ENCODE measurements at regions not wholly inside any gene's neighbourhood (a gene's known extent, or its start where the extent isn't known, plus 50 kb on each side); places are given as distances from the start of the nearest gene placed in this dataset.

DNA sequence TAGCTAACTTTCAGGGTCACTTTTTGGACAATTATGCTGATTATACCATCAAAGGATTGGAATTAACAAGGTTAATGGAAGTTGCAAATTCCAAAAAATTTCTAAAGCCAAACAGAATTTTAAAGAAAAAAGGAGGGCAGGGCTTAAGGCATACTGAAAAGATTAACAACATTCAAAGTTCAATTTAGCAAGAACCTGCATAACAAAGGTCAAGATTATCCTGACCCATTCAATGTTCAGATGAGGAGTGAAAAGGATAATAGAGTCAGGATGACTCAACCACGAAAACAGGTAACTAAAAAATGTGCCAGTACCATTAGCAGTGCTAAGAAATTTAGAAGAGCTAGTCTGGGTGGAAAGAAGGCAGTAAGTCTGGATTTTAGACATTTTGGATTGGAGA lies 139.8 kb upstream of the HNMT start:
- no peaks in the 10 kb centered on the region for H3K9me3 ChIP-seq (ENCODE audit: control insufficient read depth, low read length)
- no peak overlapping the region for H3K9ac ChIP-seq (ENCODE audit: low read length)
- H3K79me1 ChIP-seq (replicated peaks; ENCODE audit: low read length, poor library complexity, severe bottlenecking) = no peaks in the 10 kb centered on the region
- H2BK12ac ChIP-seq (ENCODE audit: low read length in 2 of 2) = no peak overlapping the region
- no peak overlapping the region for H3K4me2 ChIP-seq (ENCODE audit: low read length, poor library complexity, severe bottlenecking)
- H3K4me3 ChIP-seq (ENCODE audit: insufficient read depth in 1 of 2, low read depth in 1 of 2, low read length in 2 of 2) = no peak overlapping the region
- no peaks in the 10 kb centered on the region for H3K36me3 ChIP-seq (ENCODE audit: control insufficient read depth in 1 of 2, insufficient read depth in 2 of 2, low read depth in 1 of 2, low read length in 2 of 2)
- DNase-seq = no peak
- H4K91ac ChIP-seq (ENCODE audit: low read length) = no peak overlapping the region
- H3K4me1 ChIP-seq (ENCODE audit: control insufficient read depth, insufficient read depth, low read depth, low read length) = no peaks in the 10 kb centered on the region
- H2AFZ ChIP-seq (ENCODE audit: low read depth, low read length) = no peak overlapping the region
- H3K27ac ChIP-seq (ENCODE audit: low read length, poor library complexity, severe bottlenecking) = no peak overlapping the region
- no peak overlapping the region for H3K23ac ChIP-seq (ENCODE audit: low read length in 2 of 2)
- H2BK120ac ChIP-seq (ENCODE audit: low read depth, low read length) = no peak overlapping the region
- no peak overlapping the region for H2BK15ac ChIP-seq (ENCODE audit: low read depth, poor library complexity, severe bottlenecking)
- no peak overlapping the region for H3K14ac ChIP-seq (ENCODE audit: low read length in 2 of 2)
- no peak overlapping the region for H4K8ac ChIP-seq (ENCODE audit: low read length)
- H3K4ac ChIP-seq (ENCODE audit: low read depth in 1 of 2, low read length in 2 of 2) = no peak overlapping the region
- H3K18ac ChIP-seq (ENCODE audit: low read depth in 1 of 2, low read length in 2 of 2) = no peak overlapping the region
- no peak overlapping the region for H2BK5ac ChIP-seq (ENCODE audit: low read depth, low read length, poor library complexity, severe bottlenecking)
- H2AK5ac ChIP-seq (ENCODE audit: low read length, severe bottlenecking) = no peak overlapping the region
- 50% methylated on average over 1 of the region's 1 CpG for WGBS
- H3K27me3 ChIP-seq (ENCODE audit: control insufficient read depth in 1 of 2, insufficient read depth in 1 of 2, low read length in 2 of 2) = no peaks in the 10 kb centered on the region

DNA sequence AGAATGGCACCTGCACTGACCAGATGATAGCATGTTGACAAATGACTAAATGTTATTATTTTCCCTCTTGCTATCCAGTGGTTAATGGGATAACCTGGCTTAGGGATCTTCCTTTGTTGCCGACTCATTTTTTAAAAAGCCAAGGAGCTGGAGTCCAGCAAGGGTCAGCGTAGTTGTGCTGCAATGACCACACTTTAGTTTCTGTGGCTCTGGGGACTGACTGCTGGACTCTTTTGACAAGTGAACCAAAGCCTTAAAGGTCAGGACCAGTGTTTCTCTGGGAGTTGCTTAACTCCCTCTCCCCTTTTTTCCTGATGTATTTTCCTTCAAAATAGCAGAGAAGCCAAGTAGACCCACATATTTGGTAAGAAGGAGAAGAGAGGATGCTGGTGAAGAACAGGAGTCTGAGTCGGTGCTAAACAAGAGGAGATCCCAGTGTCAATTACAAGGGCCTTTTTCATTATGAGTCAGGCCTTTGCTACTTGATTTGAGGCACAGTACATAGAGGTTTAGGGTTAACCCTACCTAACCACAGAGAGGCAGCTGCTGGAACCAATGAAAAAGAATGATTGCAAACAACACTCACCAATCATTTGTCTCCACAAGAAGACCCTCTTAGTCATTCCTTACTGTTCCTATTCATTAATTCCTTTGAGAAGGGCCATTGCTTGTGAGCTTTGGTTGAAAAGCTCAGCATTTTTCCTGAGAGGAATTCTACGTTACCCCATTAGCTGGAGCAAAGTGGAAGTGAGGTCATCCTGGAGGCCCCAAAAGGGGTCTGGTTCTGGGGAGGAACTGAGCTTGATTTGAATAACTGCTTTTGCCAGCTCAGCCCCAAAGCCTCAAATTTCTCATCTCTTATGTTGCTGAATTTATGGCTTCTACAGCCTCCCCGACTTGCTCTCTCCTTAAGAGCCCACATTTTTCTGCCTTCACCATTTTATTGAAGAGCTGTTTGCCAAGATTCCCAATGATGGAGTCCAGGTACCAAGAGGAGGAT lies 137.6 kb upstream of the HNMT start:
- no peak overlapping the region for H4K8ac ChIP-seq (ENCODE audit: low read length)
- no peak overlapping the region for H2AK5ac ChIP-seq (ENCODE audit: low read length, severe bottlenecking)
- no peaks in the 10 kb centered on the region for H3K79me1 ChIP-seq (replicated peaks; ENCODE audit: low read length, poor library complexity, severe bottlenecking)
- H2BK12ac ChIP-seq (ENCODE audit: low read length in 2 of 2) = no peak overlapping the region
- H3K4ac ChIP-seq (ENCODE audit: low read depth in 1 of 2, low read length in 2 of 2) = no peak overlapping the region
- no peak overlapping the region for H3K14ac ChIP-seq (ENCODE audit: low read length in 2 of 2)
- no peak overlapping the region for H4K91ac ChIP-seq (ENCODE audit: low read length)
- no peak overlapping the region for H2BK120ac ChIP-seq (ENCODE audit: low read depth, low read length)
- H2BK15ac ChIP-seq (ENCODE audit: low read depth, poor library complexity, severe bottlenecking) = no peak overlapping the region
- no peak overlapping the region for H3K23ac ChIP-seq (ENCODE audit: low read length in 2 of 2)
- H2AFZ ChIP-seq (ENCODE audit: low read depth, low read length) = no peak overlapping the region
- H3K36me3 ChIP-seq (ENCODE audit: control insufficient read depth in 1 of 2, insufficient read depth in 2 of 2, low read depth in 1 of 2, low read length in 2 of 2) = no peaks in the 10 kb centered on the region
- no peak overlapping the region for H3K9ac ChIP-seq (ENCODE audit: low read length)
- H3K27ac ChIP-seq (ENCODE audit: low read length, poor library complexity, severe bottlenecking) = no peak overlapping the region
- DNase-seq = no peak
- WGBS = 77% methylated on average over 4 of the region's 5 CpGs
- no peak overlapping the region for H3K18ac ChIP-seq (ENCODE audit: low read depth in 1 of 2, low read length in 2 of 2)
- no peak overlapping the region for H3K4me3 ChIP-seq (ENCODE audit: insufficient read depth in 1 of 2, low read depth in 1 of 2, low read length in 2 of 2)
- no peaks in the 10 kb centered on the region for H3K9me3 ChIP-seq (ENCODE audit: control insufficient read depth, low read length)
- H2BK5ac ChIP-seq (ENCODE audit: low read depth, low read length, poor library complexity, severe bottlenecking) = no peak overlapping the region
- no peak overlapping the region for H3K4me2 ChIP-seq (ENCODE audit: low read length, poor library complexity, severe bottlenecking)
- H3K4me1 ChIP-seq (ENCODE audit: control insufficient read depth, insufficient read depth, low read depth, low read length) = no peaks in the 10 kb centered on the region
- no peaks in the 10 kb centered on the region for H3K27me3 ChIP-seq (ENCODE audit: control insufficient read depth in 1 of 2, insufficient read depth in 1 of 2, low read length in 2 of 2)

DNA sequence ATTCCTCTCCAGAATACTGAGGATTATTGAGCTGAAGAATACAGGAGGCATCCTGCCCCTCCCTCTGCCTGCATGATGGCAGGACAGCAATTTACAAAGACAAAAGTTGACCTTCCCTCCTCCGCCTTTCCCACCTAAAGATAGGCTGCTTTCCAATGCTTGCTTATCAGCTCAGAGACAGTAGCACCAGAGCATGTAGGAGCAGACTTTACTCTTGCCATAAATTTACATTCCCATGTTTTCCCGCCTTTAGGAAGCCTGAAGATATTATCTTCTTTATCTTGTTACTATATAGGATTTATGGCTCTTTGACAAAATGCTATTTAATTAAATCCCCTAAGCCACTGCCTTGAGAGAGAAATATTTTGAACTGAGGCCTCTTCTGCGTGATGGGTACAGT lies 135.6 kb upstream of the HNMT start:
- Histone ChIP-seq H3K14ac (ENCODE audit: low read length in 2 of 2) (no peak overlapping the region), H2BK120ac (ENCODE audit: low read depth, low read length) (no peak overlapping the region), H3K27me3 (ENCODE audit: control insufficient read depth in 1 of 2, insufficient read depth in 1 of 2, low read length in 2 of 2) (no peaks in the 10 kb centered on the region), H3K18ac (ENCODE audit: low read depth in 1 of 2, low read length in 2 of 2) (no peak overlapping the region), H3K4me2 (ENCODE audit: low read length, poor library complexity, severe bottlenecking) (no peak overlapping the region), H3K4me1 (ENCODE audit: control insufficient read depth, insufficient read depth, low read depth, low read length) (no peaks in the 10 kb centered on the region), H3K4me3 (ENCODE audit: insufficient read depth in 1 of 2, low read depth in 1 of 2, low read length in 2 of 2) (no peak overlapping the region), H4K8ac (ENCODE audit: low read length) (no peak overlapping the region), H2AK5ac (ENCODE audit: low read length, severe bottlenecking) (no peak overlapping the region), H2BK5ac (ENCODE audit: low read depth, low read length, poor library complexity, severe bottlenecking) (no peak overlapping the region), H2BK15ac (ENCODE audit: low read depth, poor library complexity, severe bottlenecking) (no peak overlapping the region), H3K27ac (ENCODE audit: low read length, poor library complexity, severe bottlenecking) (no peak overlapping the region), H3K79me1 (replicated peaks; ENCODE audit: low read length, poor library complexity, severe bottlenecking) (no peaks in the 10 kb centered on the region), H3K4ac (ENCODE audit: low read depth in 1 of 2, low read length in 2 of 2) (no peak overlapping the region), H2BK12ac (ENCODE audit: low read length in 2 of 2) (no peak overlapping the region), H4K91ac (ENCODE audit: low read length) (no peak overlapping the region), H3K23ac (ENCODE audit: low read length in 2 of 2) (no peak overlapping the region), H3K9me3 (ENCODE audit: control insufficient read depth, low read length) (no peaks in the 10 kb centered on the region), H2AFZ (ENCODE audit: low read depth, low read length) (no peak overlapping the region), H3K36me3 (ENCODE audit: control insufficient read depth in 1 of 2, insufficient read depth in 2 of 2, low read depth in 1 of 2, low read length in 2 of 2) (no peaks in the 10 kb centered on the region), H3K9ac (ENCODE audit: low read length) (no peak overlapping the region)
- DNase-seq = no peak
- WGBS = 63% methylated on average over 1 of the region's 3 CpGs

DNA sequence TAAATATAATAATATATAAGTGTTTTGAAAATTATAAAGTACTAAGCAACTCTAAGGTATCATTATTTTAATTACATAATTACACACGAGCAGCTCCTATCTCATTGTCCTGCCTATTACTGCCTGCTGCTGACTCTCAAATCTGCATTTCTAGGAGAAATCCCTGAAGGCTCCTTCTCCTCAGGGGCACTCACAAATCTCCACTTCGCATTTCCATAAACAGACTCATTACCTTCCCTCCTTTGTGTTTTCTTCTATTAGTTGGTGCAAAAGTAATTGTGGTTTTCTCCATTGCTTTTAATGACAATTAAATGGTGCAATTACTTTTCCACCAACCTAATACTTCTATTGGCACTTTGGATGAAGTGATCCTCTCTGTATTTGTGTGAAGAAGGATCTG lies 135.0 kb upstream of the HNMT start:
- no peak for DNase-seq

More for the DNA sequence above, 135.0 kb upstream of the HNMT start:
- Histone ChIP-seq H3K23ac (ENCODE audit: low read length in 2 of 2) (no peak overlapping the region), H2BK120ac (ENCODE audit: low read depth, low read length) (no peak overlapping the region), H3K4me3 (ENCODE audit: insufficient read depth in 1 of 2, low read depth in 1 of 2, low read length in 2 of 2) (no peak overlapping the region), H3K4me1 (ENCODE audit: control insufficient read depth, insufficient read depth, low read depth, low read length) (no peaks in the 10 kb centered on the region), H4K91ac (ENCODE audit: low read length) (no peak overlapping the region), H3K36me3 (ENCODE audit: control insufficient read depth in 1 of 2, insufficient read depth in 2 of 2, low read depth in 1 of 2, low read length in 2 of 2) (no peaks in the 10 kb centered on the region), H3K4ac (ENCODE audit: low read depth in 1 of 2, low read length in 2 of 2) (no peak overlapping the region), H3K14ac (ENCODE audit: low read length in 2 of 2) (no peak overlapping the region), H2BK15ac (ENCODE audit: low read depth, poor library complexity, severe bottlenecking) (no peak overlapping the region), H2AFZ (ENCODE audit: low read depth, low read length) (no peak overlapping the region), H3K79me1 (replicated peaks; ENCODE audit: low read length, poor library complexity, severe bottlenecking) (no peaks in the 10 kb centered on the region), H3K27me3 (ENCODE audit: control insufficient read depth in 1 of 2, insufficient read depth in 1 of 2, low read length in 2 of 2) (no peaks in the 10 kb centered on the region), H3K9me3 (ENCODE audit: control insufficient read depth, low read length) (no peaks in the 10 kb centered on the region), H2AK5ac (ENCODE audit: low read length, severe bottlenecking) (no peak overlapping the region), H3K4me2 (ENCODE audit: low read length, poor library complexity, severe bottlenecking) (no peak overlapping the region), H2BK5ac (ENCODE audit: low read depth, low read length, poor library complexity, severe bottlenecking) (no peak overlapping the region), H4K8ac (ENCODE audit: low read length) (no peak overlapping the region), H3K27ac (ENCODE audit: low read length, poor library complexity, severe bottlenecking) (no peak overlapping the region), H3K18ac (ENCODE audit: low read depth in 1 of 2, low read length in 2 of 2) (no peak overlapping the region), H2BK12ac (ENCODE audit: low read length in 2 of 2) (no peak overlapping the region), H3K9ac (ENCODE audit: low read length) (no peak overlapping the region)
- WGBS = 36% methylated on average over 1 of the region's 2 CpGs
